ENCODE measurements at regions not wholly inside any gene's neighbourhood (a gene's known extent, or its start where the extent isn't known, plus 50 kb on each side); places are given as distances from the start of the nearest gene placed in this dataset.

DNA sequence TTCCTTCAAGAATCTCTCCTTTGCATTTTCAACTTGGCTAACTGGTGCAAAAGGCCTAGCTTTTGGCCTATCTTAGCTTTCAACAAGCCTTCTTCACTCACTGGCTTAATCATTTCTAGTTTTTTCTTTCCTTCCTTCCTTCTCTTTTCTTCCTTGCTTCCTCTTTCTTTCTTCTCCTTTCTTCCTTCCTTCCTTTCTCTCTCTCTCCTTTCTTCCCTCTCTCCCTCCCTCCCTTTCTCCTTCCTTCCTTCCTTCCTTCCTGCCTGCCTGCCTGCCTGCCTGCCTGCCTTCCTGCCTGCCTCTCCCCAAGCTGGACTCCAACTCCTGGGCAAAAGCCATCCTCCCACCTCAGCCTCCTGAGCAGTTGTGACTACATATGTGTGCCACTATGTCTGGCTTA is 176.2 kb upstream of the APCDD1 start:
- Histone ChIP-seq H3K4me1 (no peaks in the 10 kb centered on the region), H3K27ac (no peak overlapping the region), H3K4me3 (no peak overlapping the region), H3K9me3 (no peaks in the 10 kb centered on the region), H3K27me3 (no peaks in the 10 kb centered on the region), H3K36me3 (no peaks in the 10 kb centered on the region)
- intact Hi-C loops (cut with DNase I) = no loop called here
- no peak for TF ChIP-seq POLR2A (IDR thresholded peaks at IDR 0.05)
- DNase-seq (ENCODE audit: extremely low spot score in 2 of 2) = no peak

DNA sequence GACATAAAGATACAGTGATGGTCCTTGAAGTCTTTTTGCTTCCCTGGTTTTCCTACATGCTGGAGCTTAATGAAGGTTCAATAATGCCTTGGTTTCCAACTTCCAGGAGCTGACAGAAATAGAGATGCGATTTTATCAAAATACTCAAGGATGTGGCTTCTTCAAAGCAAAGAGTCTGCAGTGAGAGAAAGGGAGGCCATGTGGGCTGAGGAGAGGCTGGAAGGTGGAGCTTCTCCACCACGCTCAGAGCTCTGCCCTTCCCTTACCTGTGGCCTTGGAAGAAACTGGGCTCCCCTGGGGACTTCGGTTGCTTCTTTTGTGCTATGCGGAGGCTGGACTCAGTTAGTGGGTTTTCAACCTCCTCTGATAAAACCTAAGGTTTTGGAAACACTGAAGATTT is 175.0 kb upstream of the APCDD1 start:
- intact Hi-C loops (cut with DNase I) = no loop called here
- TF ChIP-seq POLR2A (IDR thresholded peaks at IDR 0.05) (no peak), POLR2AphosphoS5 (IDR thresholded peaks at IDR 0.05; ENCODE audit: insufficient read depth in 1 of 2, low read depth in 1 of 2) (no peak)
- TF ChIP-seq, protein P1, sequence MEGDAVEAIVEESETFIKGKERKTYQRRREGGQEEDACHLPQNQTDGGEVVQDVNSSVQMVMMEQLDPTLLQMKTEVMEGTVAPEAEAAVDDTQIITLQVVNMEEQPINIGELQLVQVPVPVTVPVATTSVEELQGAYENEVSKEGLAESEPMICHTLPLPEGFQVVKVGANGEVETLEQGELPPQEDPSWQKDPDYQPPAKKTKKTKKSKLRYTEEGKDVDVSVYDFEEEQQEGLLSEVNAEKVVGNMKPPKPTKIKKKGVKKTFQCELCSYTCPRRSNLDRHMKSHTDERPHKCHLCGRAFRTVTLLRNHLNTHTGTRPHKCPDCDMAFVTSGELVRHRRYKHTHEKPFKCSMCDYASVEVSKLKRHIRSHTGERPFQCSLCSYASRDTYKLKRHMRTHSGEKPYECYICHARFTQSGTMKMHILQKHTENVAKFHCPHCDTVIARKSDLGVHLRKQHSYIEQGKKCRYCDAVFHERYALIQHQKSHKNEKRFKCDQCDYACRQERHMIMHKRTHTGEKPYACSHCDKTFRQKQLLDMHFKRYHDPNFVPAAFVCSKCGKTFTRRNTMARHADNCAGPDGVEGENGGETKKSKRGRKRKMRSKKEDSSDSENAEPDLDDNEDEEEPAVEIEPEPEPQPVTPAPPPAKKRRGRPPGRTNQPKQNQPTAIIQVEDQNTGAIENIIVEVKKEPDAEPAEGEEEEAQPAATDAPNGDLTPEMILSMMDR (IDR thresholded peaks at IDR 0.05) = no peak
- no peaks in the 10 kb centered on the region for H3K27me3 ChIP-seq

DNA sequence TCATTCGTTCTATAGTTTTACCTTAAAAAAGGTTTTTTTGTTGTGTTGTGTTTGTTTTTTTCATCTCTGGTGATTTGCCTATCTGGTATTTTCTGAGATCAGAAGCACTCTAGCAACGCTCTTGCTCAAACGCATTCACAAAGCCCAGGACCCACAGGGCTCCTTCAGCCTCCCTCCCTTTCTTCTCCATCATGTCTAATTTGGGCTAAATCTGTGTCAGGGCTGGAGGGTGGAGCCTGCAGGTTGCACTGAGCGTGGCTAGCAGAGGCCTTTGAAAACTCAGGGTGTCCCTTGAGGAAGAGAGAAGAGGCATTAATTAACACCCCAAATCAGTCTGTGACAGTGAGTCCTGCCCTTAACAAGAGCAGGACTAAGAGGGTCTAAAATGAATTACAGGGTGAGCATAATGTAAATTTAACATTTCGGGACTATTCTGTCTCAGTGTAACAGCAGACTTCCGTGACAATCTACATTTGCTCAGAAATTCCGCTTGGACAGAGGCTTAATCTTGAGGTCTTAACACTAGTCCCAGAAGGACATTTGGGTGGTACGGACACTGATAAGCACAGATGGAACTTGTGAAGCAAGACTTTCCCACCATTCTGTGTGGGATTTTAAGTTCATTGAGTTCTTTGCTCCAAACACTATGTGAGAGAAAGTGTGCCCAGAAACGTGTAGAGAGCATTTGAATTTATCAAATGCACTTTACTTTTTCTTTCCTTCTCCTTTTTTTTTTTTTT is 174.4 kb upstream of the APCDD1 start:
- H3K4me1 ChIP-seq = no peaks in the 10 kb centered on the region
- TF ChIP-seq POLR2AphosphoS5 (IDR thresholded peaks at IDR 0.05; ENCODE audit: insufficient read depth in 1 of 2, low read depth in 1 of 2) (no peak), POLR2A (IDR thresholded peaks at IDR 0.05) (no peak)
- TF ChIP-seq, protein P1 (IDR thresholded peaks at IDR 0.05) = no peak
- intact Hi-C loops (cut with DNase I) = no loop called here

More for the DNA sequence above, 175.0 kb upstream of the APCDD1 start:
- no peak for DNase-seq (ENCODE audit: extremely low spot score in 2 of 2)
- Histone ChIP-seq H3K27ac (no peak overlapping the region), H3K36me3 (no peaks in the 10 kb centered on the region), H3K9me3 (no peaks in the 10 kb centered on the region), H3K4me1 (no peaks in the 10 kb centered on the region), H3K4me3 (no peak overlapping the region)

DNA sequence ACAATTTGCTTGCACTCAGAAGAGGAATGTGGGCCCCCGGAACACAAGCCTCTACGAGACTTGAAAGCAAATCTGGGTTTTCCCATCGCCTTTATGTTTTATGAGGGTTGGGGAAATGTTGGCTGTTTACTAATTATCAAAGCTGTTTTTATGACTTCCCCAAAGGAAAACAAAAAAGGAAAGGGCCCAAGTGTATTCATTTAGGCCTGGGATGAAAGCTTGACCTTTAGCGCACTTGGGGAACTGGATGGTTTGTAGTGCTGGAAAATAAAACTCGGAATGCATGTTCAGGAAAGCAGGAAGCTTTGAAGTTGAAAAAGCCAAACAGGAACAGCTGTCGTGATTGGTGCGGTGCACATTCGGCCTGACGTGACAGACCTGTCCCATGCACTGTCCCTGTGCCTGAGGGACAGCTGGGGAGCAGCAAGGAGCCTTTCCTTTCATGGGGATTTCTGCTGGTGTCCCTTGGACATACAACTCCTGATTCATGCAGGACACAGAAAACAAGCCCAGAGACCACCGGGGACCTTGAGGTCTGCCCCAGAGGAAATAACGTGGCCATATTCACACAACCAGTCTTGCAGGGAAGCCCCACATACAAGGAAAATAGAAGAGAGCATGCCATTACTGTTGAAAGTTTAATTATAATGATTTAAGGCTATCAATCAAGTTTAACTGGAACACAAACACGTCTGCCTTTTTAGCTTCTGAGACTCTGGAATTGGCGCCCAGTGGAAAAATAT is 169.7 kb upstream of the APCDD1 start:
- DNase-seq (ENCODE audit: extremely low spot score in 2 of 2) = no peak

More for the DNA sequence above, 174.4 kb upstream of the APCDD1 start:
- no peak for DNase-seq (ENCODE audit: extremely low spot score in 2 of 2)
- H3K9me3 ChIP-seq = no peaks in the 10 kb centered on the region
- no peak overlapping the region for H3K4me3 ChIP-seq
- no peak overlapping the region for H3K27ac ChIP-seq
- no peaks in the 10 kb centered on the region for H3K27me3 ChIP-seq
- no peaks in the 10 kb centered on the region for H3K36me3 ChIP-seq

DNA sequence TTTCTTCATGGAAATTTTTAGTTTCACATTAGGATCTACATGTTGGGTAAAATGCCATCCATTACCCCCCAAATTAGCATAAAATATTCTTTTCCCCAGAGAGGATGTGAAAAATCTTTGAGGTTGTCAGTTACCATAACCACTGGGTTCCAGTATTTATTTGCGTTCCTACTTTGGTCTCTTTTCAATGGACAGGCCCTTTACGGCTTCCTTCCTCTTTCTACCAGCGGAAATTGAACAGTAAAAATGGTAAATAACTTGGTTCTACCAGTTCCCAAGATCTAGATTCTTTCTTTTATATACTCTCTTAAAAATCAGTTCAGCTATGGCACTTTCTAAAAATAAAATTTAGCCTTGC is 169.2 kb upstream of the APCDD1 start:
- DNase-seq (ENCODE audit: extremely low spot score in 2 of 2) = no peak
- intact Hi-C loops (cut with DNase I) = no loop called here
- H3K4me3 ChIP-seq = no peak overlapping the region
- TF ChIP-seq POLR2A (IDR thresholded peaks at IDR 0.05) (no peak), POLR2AphosphoS5 (IDR thresholded peaks at IDR 0.05; ENCODE audit: insufficient read depth in 1 of 2, low read depth in 1 of 2) (peak in 1 of 2 donors; percentile 23)
- TF ChIP-seq, protein P1 (IDR thresholded peaks at IDR 0.05) = no peak
- H3K9me3 ChIP-seq = no peaks in the 10 kb centered on the region
- H3K4me1 ChIP-seq = no peaks in the 10 kb centered on the region
- H3K36me3 ChIP-seq = no peaks in the 10 kb centered on the region
- peak overlapping the region; percentile 22 for H3K27ac ChIP-seq
- H3K27me3 ChIP-seq = no peaks in the 10 kb centered on the region

More for the DNA sequence above, 169.7 kb upstream of the APCDD1 start:
- H3K9me3 ChIP-seq = no peaks in the 10 kb centered on the region
- intact Hi-C loops (cut with DNase I) = no loop called here
- no peak overlapping the region for H3K27ac ChIP-seq
- no peaks in the 10 kb centered on the region for H3K27me3 ChIP-seq
- H3K4me1 ChIP-seq = no peaks in the 10 kb centered on the region
- H3K4me3 ChIP-seq = no peak overlapping the region
- no peak for TF ChIP-seq POLR2AphosphoS5 (IDR thresholded peaks at IDR 0.05; ENCODE audit: insufficient read depth in 1 of 2, low read depth in 1 of 2)
- no peak for TF ChIP-seq POLR2A (IDR thresholded peaks at IDR 0.05)
- TF ChIP-seq, protein P1 (IDR thresholded peaks at IDR 0.05) = no peak
- H3K36me3 ChIP-seq = no peaks in the 10 kb centered on the region
